ENCODE measurements at regions not wholly inside any gene's neighbourhood (a gene's known extent, or its start where the extent isn't known, plus 50 kb on each side); places are given as distances from the start of the nearest gene placed in this dataset.

DNA sequence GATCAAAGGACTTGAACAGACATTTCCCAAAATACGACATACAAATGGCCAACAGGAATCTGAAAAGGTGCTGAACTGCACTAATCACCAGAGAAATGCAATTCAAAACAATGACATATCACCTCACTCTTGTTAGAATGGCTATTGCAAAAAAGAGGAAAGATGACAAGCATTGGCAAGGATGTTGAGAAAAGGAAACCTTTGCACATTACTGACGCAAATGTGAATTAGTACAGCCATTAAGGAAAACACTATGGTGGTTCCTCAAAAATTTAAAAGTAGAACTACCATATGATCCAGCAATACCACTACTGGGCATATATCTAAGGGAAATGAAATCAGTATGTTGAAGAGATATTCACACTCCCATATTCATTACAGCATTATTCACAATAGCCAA is 57.7 kb upstream of the ASPRV1 start:
- Mint-ChIP-seq H3K4me3 (ENCODE audit: unreplicated experiment) (no peak overlapping the region), H3K27me3 (ENCODE audit: low read depth) (no peaks in the 10 kb centered on the region), H3K9me3 (ENCODE audit: low read depth) (peaks cover 24% of the 10 kb centered on the region), H3K36me3 (ENCODE audit: low read depth) (peaks cover 22% of the 10 kb centered on the region), H3K4me1 (ENCODE audit: low read depth) (peaks cover 3% of the 10 kb centered on the region), H3K27ac (ENCODE audit: unreplicated experiment) (no peak overlapping the region)
- DNase-seq (ENCODE audit: low spot score) = no peak
- TF ChIP-seq, protein P1, sequence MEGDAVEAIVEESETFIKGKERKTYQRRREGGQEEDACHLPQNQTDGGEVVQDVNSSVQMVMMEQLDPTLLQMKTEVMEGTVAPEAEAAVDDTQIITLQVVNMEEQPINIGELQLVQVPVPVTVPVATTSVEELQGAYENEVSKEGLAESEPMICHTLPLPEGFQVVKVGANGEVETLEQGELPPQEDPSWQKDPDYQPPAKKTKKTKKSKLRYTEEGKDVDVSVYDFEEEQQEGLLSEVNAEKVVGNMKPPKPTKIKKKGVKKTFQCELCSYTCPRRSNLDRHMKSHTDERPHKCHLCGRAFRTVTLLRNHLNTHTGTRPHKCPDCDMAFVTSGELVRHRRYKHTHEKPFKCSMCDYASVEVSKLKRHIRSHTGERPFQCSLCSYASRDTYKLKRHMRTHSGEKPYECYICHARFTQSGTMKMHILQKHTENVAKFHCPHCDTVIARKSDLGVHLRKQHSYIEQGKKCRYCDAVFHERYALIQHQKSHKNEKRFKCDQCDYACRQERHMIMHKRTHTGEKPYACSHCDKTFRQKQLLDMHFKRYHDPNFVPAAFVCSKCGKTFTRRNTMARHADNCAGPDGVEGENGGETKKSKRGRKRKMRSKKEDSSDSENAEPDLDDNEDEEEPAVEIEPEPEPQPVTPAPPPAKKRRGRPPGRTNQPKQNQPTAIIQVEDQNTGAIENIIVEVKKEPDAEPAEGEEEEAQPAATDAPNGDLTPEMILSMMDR (IDR thresholded peaks at IDR 0.05) = no peak

DNA sequence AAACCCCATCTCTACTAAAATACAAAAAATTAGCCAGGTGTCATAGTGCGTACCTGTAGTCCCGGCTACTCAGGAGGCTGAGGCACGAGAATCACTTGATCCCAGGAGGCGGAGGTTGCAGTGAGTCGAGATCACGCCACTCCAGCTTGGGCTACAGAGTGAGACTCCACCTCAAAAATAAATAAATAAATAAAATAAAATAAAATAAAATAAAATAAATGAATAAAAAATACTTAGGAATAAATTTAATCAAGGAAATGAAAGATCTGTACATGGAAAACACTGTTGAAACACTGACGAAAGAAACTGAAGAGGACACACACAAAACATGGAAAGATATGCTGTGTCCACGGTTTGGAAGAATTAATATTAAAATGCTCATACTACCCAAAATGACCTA is 56.5 kb upstream of the ASPRV1 start:
- Mint-ChIP-seq H3K27me3 (ENCODE audit: low read depth) (no peaks in the 10 kb centered on the region), H3K9me3 (ENCODE audit: low read depth) (peaks cover 24% of the 10 kb centered on the region), H3K4me3 (ENCODE audit: unreplicated experiment) (no peak overlapping the region), H3K27ac (ENCODE audit: unreplicated experiment) (no peak overlapping the region), H3K36me3 (ENCODE audit: low read depth) (peaks cover 22% of the 10 kb centered on the region), H3K4me1 (ENCODE audit: low read depth) (peaks cover 2% of the 10 kb centered on the region)
- TF ChIP-seq, protein P1 (IDR thresholded peaks at IDR 0.05) = no peak
- no peak for DNase-seq (ENCODE audit: low spot score)

DNA sequence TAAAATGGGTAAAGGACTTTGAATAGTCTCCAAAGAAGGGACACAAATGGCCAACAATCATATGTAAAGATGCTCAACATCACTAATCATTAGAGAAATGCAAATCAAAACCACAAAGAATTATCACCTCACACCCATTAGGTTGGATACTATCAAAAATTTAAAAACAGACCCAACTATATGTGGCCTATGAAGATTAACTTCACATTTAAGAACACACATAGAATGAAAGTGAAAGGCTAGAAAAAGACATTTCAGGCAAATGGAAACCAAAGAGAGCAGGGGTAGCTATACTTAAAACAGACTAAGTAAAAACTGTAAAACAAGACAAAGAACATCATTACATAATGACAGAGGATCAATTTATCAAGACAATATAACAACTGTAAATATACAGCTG is 53.5 kb upstream of the ASPRV1 start:
- Mint-ChIP-seq H3K9me3 (ENCODE audit: low read depth) (peaks cover 24% of the 10 kb centered on the region), H3K36me3 (ENCODE audit: low read depth) (peaks cover 20% of the 10 kb centered on the region), H3K4me1 (ENCODE audit: low read depth) (peaks cover 2% of the 10 kb centered on the region), H3K4me3 (ENCODE audit: unreplicated experiment) (no peak overlapping the region), H3K27me3 (ENCODE audit: low read depth) (no peaks in the 10 kb centered on the region), H3K27ac (ENCODE audit: unreplicated experiment) (no peak overlapping the region)
- DNase-seq (ENCODE audit: low spot score) = no peak
- TF ChIP-seq, protein P1 (IDR thresholded peaks at IDR 0.05) = no peak

DNA sequence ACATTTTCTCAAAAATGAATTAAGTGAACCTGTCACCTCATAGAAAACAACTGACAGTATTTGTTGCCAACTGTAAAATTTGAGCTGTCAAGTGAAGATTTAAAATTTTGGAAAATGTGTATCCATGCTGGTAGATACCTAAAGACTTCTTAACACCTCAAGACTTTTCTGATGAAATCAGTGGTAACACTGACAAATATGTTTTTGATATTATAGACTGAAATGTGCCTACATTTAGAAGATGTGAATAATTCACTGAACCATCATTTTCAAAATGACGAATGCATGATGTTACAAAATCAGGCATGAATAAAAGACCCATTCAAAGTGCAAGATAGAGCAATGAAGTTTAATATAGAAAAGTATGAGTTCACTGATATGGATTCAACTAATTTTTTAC is 51.5 kb upstream of the ASPRV1 start:
- TF ChIP-seq, protein P1 (IDR thresholded peaks at IDR 0.05) = no peak
- H3K27ac Mint-ChIP-seq (ENCODE audit: unreplicated experiment) = no peak overlapping the region
- no peak for DNase-seq (ENCODE audit: low spot score)
- H3K36me3 Mint-ChIP-seq (ENCODE audit: low read depth) = peaks cover 9% of the 10 kb centered on the region
- no peaks in the 10 kb centered on the region for H3K27me3 Mint-ChIP-seq (ENCODE audit: low read depth)
- peaks cover 2% of the 10 kb centered on the region for H3K4me1 Mint-ChIP-seq (ENCODE audit: low read depth)
- H3K9me3 Mint-ChIP-seq (ENCODE audit: low read depth) = peaks cover 9% of the 10 kb centered on the region
- H3K4me3 Mint-ChIP-seq (ENCODE audit: unreplicated experiment) = no peak overlapping the region

DNA sequence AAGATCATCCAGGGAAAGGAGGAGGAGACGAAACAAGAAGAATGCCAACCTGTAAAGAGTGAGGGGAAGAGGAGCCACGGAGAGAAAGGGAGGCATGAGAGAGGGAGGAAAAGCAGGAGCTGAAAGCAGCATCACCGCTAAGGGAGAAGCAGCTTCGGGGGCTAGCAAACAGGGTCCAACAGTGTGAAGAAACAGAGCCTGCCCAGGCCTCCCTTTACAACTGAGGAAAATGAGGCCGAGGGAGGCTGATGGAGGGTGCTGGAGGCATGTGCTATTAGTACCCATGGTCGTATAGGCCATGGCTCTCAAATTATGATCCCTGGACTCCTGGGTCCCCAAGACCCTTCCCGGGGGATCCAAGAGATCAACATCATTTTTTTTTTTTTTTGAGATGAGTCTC is 50.4 kb upstream of the ASPRV1 start:
- Mint-ChIP-seq H3K4me3 (ENCODE audit: unreplicated experiment) (no peak overlapping the region), H3K27ac (ENCODE audit: unreplicated experiment) (no peak overlapping the region), H3K9me3 (ENCODE audit: low read depth) (peaks cover 5% of the 10 kb centered on the region), H3K27me3 (ENCODE audit: low read depth) (no peaks in the 10 kb centered on the region), H3K36me3 (ENCODE audit: low read depth) (peaks cover 6% of the 10 kb centered on the region), H3K4me1 (ENCODE audit: low read depth) (peaks cover 2% of the 10 kb centered on the region)
- TF ChIP-seq, protein P1 (IDR thresholded peaks at IDR 0.05) = no peak
- no peak for DNase-seq (ENCODE audit: low spot score)
